ENCODE measurements at regions not wholly inside any gene's neighbourhood (a gene's known extent, or its start where the extent isn't known, plus 50 kb on each side); places are given as distances from the start of the nearest gene placed in this dataset.
"Not testable (repeated sequence)": the region's sequence is repeated elsewhere in the genome, so short reads cannot be mapped to it uniquely, and the experiment has no call there.

GRCh38 chr6:26937258-26937657, 277.7 kb upstream of the ZNF322 start:
- ATAC-seq (ENCODE audit: low read depth); H3K9me3 ChIP-seq (ENCODE audit: severe bottlenecking); H3K27me3 ChIP-seq (ENCODE audit: insufficient read depth, poor library complexity, severe bottlenecking); H3K27ac ChIP-seq (ENCODE audit: poor library complexity, severe bottlenecking); H3K4me3 ChIP-seq (ENCODE audit: severe bottlenecking); DNase-seq (ENCODE audit: low spot score); H3K36me3 ChIP-seq (ENCODE audit: low read depth); H3K4me1 ChIP-seq (ENCODE audit: insufficient read depth, poor library complexity, severe bottlenecking): not testable (repeated sequence)

- H3K4me3 ChIP-seq (ENCODE audit: severe bottlenecking); H3K9me3 ChIP-seq (ENCODE audit: severe bottlenecking); H3K4me1 ChIP-seq (ENCODE audit: insufficient read depth, poor library complexity, severe bottlenecking); H3K27me3 ChIP-seq (ENCODE audit: insufficient read depth, poor library complexity, severe bottlenecking); DNase-seq (ENCODE audit: low spot score); ATAC-seq (ENCODE audit: low read depth); H3K36me3 ChIP-seq (ENCODE audit: low read depth); H3K27ac ChIP-seq (ENCODE audit: poor library complexity, severe bottlenecking): not testable (repeated sequence)
Measured at GRCh38 chr6:26951211-26951610, 291.7 kb upstream of the ZNF322 start.

GRCh38 chr6:26956078-26956600, 291.4 kb upstream of the PRSS16 start:
- Histone ChIP-seq H3K4me3 (ENCODE audit: severe bottlenecking) (peak overlapping the region; percentile 27), H3K27ac (ENCODE audit: poor library complexity, severe bottlenecking) (peak overlapping the region; percentile 56)
- not testable (repeated sequence) for DNase-seq (ENCODE audit: low spot score); H3K27me3 ChIP-seq (ENCODE audit: insufficient read depth, poor library complexity, severe bottlenecking); H3K36me3 ChIP-seq (ENCODE audit: low read depth); H3K4me1 ChIP-seq (ENCODE audit: insufficient read depth, poor library complexity, severe bottlenecking); H3K9me3 ChIP-seq (ENCODE audit: severe bottlenecking)
- ATAC-seq (ENCODE audit: low read depth): peak; percentile 23; the same call in 1 of the 3 replicates

- ATAC-seq (ENCODE audit: low read depth) (peak; percentile 73), DNase-seq (ENCODE audit: low spot score) (peak; percentile 66)
- not testable (repeated sequence) for H3K9me3 ChIP-seq (ENCODE audit: severe bottlenecking); H3K4me1 ChIP-seq (ENCODE audit: insufficient read depth, poor library complexity, severe bottlenecking); H3K27me3 ChIP-seq (ENCODE audit: insufficient read depth, poor library complexity, severe bottlenecking); H3K36me3 ChIP-seq (ENCODE audit: low read depth)
- peak overlapping the region; percentile 56 for H3K27ac ChIP-seq (ENCODE audit: poor library complexity, severe bottlenecking)
- TF ChIP-seq CTCF (IDR thresholded peaks at IDR 0.05; ENCODE audit: poor library complexity, severe bottlenecking): peak; percentile 78
- H3K4me3 ChIP-seq (ENCODE audit: severe bottlenecking): peak overlapping the region; percentile 48
Measured at GRCh38 chr6:26956601-26957184, 290.8 kb upstream of the PRSS16 start.

GRCh38 chr6:26957399-26958127, 289.9 kb upstream of the PRSS16 start:
- not testable (repeated sequence) for H3K4me1 ChIP-seq (ENCODE audit: insufficient read depth, poor library complexity, severe bottlenecking); H3K36me3 ChIP-seq (ENCODE audit: low read depth); H3K27me3 ChIP-seq (ENCODE audit: insufficient read depth, poor library complexity, severe bottlenecking); H3K9me3 ChIP-seq (ENCODE audit: severe bottlenecking); ATAC-seq (ENCODE audit: low read depth); DNase-seq (ENCODE audit: low spot score)
- Histone ChIP-seq H3K27ac (ENCODE audit: poor library complexity, severe bottlenecking) (peak overlapping the region; percentile 56), H3K4me3 (ENCODE audit: severe bottlenecking) (peak overlapping the region; percentile 48)

- H3K4me1 ChIP-seq (ENCODE audit: insufficient read depth, poor library complexity, severe bottlenecking); H3K36me3 ChIP-seq (ENCODE audit: low read depth); H3K27ac ChIP-seq (ENCODE audit: poor library complexity, severe bottlenecking); ATAC-seq (ENCODE audit: low read depth); DNase-seq (ENCODE audit: low spot score); H3K27me3 ChIP-seq (ENCODE audit: insufficient read depth, poor library complexity, severe bottlenecking); H3K9me3 ChIP-seq (ENCODE audit: severe bottlenecking); H3K4me3 ChIP-seq (ENCODE audit: severe bottlenecking): not testable (repeated sequence)
Measured at GRCh38 chr6:26961236-26961635, 286.3 kb upstream of the PRSS16 start.

GRCh38 chr6:27002447-27002846, 245.1 kb upstream of the PRSS16 start:
- DNase-seq (ENCODE audit: low spot score) (no peak), ATAC-seq (ENCODE audit: low read depth) (no peak)
- no peaks in the 10 kb centered on the region for H3K9me3 ChIP-seq (ENCODE audit: severe bottlenecking)
- H3K27me3 ChIP-seq (ENCODE audit: insufficient read depth, poor library complexity, severe bottlenecking): no peaks in the 10 kb centered on the region
- H3K4me1 ChIP-seq (ENCODE audit: insufficient read depth, poor library complexity, severe bottlenecking): no peaks in the 10 kb centered on the region
- H3K4me3 ChIP-seq (ENCODE audit: severe bottlenecking): no peak overlapping the region
- H3K36me3 ChIP-seq (ENCODE audit: low read depth): no peaks in the 10 kb centered on the region
- TF ChIP-seq CTCF (IDR thresholded peaks at IDR 0.05; ENCODE audit: poor library complexity, severe bottlenecking): no peak
- H3K27ac ChIP-seq (ENCODE audit: poor library complexity, severe bottlenecking): no peak overlapping the region
